VCaP (cell line): ENCODE measurements at regions not wholly inside any gene's neighbourhood (a gene's known extent, or its start where the extent isn't known, plus 50 kb on each side); places are given as distances from the start of the nearest gene placed in this dataset.
"Not testable (repeated sequence)": the region's sequence is repeated elsewhere in the genome, so short reads cannot be mapped to it uniquely, and the experiment has no call there.

Experiments used
- H3K27ac ChIP-seq: fragments of 450-650 bp; 2 replicates; pipeline ENCODE4 v1.5.1; 2017
- TF ChIP-seq, protein P1 (sequence below): fragments of 450-650 bp; conservative IDR thresholded peaks from 2 replicates; pipeline ENCODE4 v1.5.1; 2017; ENCODE audit warnings: mild to moderate bottlenecking, moderate library complexity

DNA sequence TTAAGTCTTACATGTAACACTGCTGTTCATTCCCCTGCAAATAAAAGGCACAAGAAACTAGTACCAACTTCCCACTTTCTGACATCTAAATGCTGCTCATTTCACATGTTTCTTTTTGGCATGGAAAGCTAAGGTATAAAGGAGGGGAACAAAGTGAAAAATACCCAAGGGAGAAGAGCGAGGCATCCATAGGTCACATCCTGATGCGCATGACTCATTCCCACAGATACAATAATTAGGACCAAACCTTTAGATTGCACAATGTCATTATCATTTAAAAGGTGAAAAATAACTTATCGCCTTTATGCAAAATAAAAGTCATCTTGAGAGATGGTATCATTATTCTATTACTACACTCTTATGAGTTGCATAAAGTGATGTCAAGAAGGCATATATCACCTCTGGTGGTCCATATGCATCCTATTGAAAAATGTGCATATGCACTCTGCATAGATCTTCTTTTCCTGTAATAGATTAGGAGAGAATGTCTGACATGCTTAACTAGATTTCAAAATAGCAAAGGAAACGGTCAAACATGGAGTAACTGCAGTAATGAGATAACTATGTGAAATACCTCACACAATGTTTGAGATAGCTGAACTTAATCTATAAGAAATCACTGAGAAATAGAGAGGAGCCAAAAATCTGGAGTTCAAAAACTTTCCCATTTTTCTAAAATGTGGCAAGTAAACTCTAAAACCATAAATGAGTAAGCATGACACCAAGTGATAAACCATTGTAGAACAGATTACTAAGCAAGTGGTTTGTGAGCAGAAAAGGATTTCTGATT lies 382.5 kb upstream of the TMTC1 start:
- no peak overlapping the region for H3K27ac ChIP-seq
- TF ChIP-seq, protein P1, sequence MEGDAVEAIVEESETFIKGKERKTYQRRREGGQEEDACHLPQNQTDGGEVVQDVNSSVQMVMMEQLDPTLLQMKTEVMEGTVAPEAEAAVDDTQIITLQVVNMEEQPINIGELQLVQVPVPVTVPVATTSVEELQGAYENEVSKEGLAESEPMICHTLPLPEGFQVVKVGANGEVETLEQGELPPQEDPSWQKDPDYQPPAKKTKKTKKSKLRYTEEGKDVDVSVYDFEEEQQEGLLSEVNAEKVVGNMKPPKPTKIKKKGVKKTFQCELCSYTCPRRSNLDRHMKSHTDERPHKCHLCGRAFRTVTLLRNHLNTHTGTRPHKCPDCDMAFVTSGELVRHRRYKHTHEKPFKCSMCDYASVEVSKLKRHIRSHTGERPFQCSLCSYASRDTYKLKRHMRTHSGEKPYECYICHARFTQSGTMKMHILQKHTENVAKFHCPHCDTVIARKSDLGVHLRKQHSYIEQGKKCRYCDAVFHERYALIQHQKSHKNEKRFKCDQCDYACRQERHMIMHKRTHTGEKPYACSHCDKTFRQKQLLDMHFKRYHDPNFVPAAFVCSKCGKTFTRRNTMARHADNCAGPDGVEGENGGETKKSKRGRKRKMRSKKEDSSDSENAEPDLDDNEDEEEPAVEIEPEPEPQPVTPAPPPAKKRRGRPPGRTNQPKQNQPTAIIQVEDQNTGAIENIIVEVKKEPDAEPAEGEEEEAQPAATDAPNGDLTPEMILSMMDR = no peak

- TF ChIP-seq, protein P1 = no peak
- H3K27ac ChIP-seq = no peak overlapping the region
These were observed 380.9 kb upstream of the TMTC1 start for GRCh38 chr12:30164382-30165318.

DNA sequence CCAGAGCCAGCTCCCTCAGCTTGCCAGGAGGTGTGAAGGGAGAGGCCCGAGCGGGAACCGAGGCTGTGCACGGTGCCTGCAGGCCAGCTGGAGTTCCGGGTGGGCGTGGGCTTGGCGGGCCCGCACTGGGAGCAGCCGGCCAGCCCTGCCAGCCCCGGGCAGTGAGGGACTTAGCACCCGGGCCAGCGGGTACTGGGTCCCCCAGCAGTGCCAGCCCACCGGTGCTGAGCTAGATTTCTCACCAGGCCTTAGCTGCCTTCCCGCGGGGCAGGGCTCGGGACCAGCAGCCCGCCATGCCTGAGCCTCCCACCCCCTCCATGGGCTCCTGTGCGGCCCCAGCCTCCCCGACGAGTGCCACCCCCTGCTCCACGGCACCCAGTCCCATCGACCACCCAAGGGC lies 373.1 kb upstream of the TMTC1 start:
- not testable (repeated sequence) for H3K27ac ChIP-seq

GRCh38 chr12:30155001-30155730 lies 371.4 kb upstream of the TMTC1 start:
- H3K27ac ChIP-seq = no peak overlapping the region
- TF ChIP-seq, protein P1 = no peak

GRCh38 chr12:30153981-30154380 lies 370.2 kb upstream of the TMTC1 start:
- TF ChIP-seq, protein P1 = no peak
- no peak overlapping the region for H3K27ac ChIP-seq

GRCh38 chr12:30152705-30153104 lies 369.0 kb upstream of the TMTC1 start:
- H3K27ac ChIP-seq = peak overlapping the region; percentile 48
- TF ChIP-seq, protein P1 = no peak

- peak overlapping the region; percentile 48 for H3K27ac ChIP-seq
- TF ChIP-seq, protein P1 = no peak
These were observed 368.1 kb upstream of the TMTC1 start for GRCh38 chr12:30151831-30152230.
